ENCODE measurements at regions not wholly inside any gene's neighbourhood (a gene's known extent, or its start where the extent isn't known, plus 50 kb on each side); places are given as distances from the start of the nearest gene placed in this dataset.

GRCh38 chr1:75984781-75985180, 52.6 kb upstream of the ASB17 start:
- intact Hi-C loops (cut with micrococcal nuclease), result no loop called here
- Mint-ChIP-seq H3K27me3 (no peaks in the 10 kb centered on the region), H3K4me3 (no peak overlapping the region), H3K4me1 (no peaks in the 10 kb centered on the region), H3K9me3 (no peaks in the 10 kb centered on the region), H3K36me3 (ENCODE audit: low read depth) (no peaks in the 10 kb centered on the region), H3K27ac (no peak overlapping the region)
- DNase-seq, result no peak

- DNase-seq, result no peak
- H3K27ac Mint-ChIP-seq, result no peak overlapping the region
- H3K36me3 Mint-ChIP-seq (ENCODE audit: low read depth), result no peaks in the 10 kb centered on the region
- no peaks in the 10 kb centered on the region for H3K27me3 Mint-ChIP-seq
- no peaks in the 10 kb centered on the region for H3K9me3 Mint-ChIP-seq
- intact Hi-C loops (cut with micrococcal nuclease), result no loop called here
- no peak overlapping the region for H3K4me3 Mint-ChIP-seq
- no peaks in the 10 kb centered on the region for H3K4me1 Mint-ChIP-seq
Measured at GRCh38 chr1:75985827-75986226, 53.6 kb upstream of the ASB17 start.

GRCh38 chr1:75986478-75986877, 54.3 kb upstream of the ASB17 start:
- H3K9me3 Mint-ChIP-seq, result no peaks in the 10 kb centered on the region
- H3K27me3 Mint-ChIP-seq, result no peaks in the 10 kb centered on the region
- no peak for DNase-seq
- H3K27ac Mint-ChIP-seq, result no peak overlapping the region
- H3K36me3 Mint-ChIP-seq (ENCODE audit: low read depth), result no peaks in the 10 kb centered on the region
- intact Hi-C loops (cut with micrococcal nuclease), result no loop called here
- no peak overlapping the region for H3K4me3 Mint-ChIP-seq
- no peaks in the 10 kb centered on the region for H3K4me1 Mint-ChIP-seq

GRCh38 chr1:75989121-75989520, 56.9 kb upstream of the ASB17 start:
- H3K4me3 Mint-ChIP-seq, result no peak overlapping the region
- peaks cover 2% of the 10 kb centered on the region for H3K27me3 Mint-ChIP-seq
- no peaks in the 10 kb centered on the region for H3K36me3 Mint-ChIP-seq (ENCODE audit: low read depth)
- intact Hi-C loops (cut with micrococcal nuclease), result no loop called here
- H3K27ac Mint-ChIP-seq, result no peak overlapping the region
- no peaks in the 10 kb centered on the region for H3K9me3 Mint-ChIP-seq
- no peaks in the 10 kb centered on the region for H3K4me1 Mint-ChIP-seq
- DNase-seq, result no peak

- no peak for DNase-seq
- intact Hi-C loops (cut with micrococcal nuclease), result loop anchor here (10.0 kb wide), 2 partner anchors 84 to 154 kb away; partner anchors contain the start of gene ST6GALNAC3
- Mint-ChIP-seq H3K36me3 (ENCODE audit: low read depth) (no peaks in the 10 kb centered on the region), H3K27ac (no peak overlapping the region), H3K4me1 (no peaks in the 10 kb centered on the region), H3K27me3 (peaks cover 2% of the 10 kb centered on the region), H3K4me3 (no peak overlapping the region), H3K9me3 (no peaks in the 10 kb centered on the region)
Measured at GRCh38 chr1:75990686-75991085, 58.5 kb upstream of the ASB17 start.

GRCh38 chr1:75991497-75992114, 59.4 kb upstream of the ASB17 start:
- peak; percentile 86 for DNase-seq
- Mint-ChIP-seq H3K27me3 (peaks cover 2% of the 10 kb centered on the region), H3K4me1 (no peaks in the 10 kb centered on the region), H3K4me3 (no peak overlapping the region), H3K9me3 (no peaks in the 10 kb centered on the region), H3K36me3 (ENCODE audit: low read depth) (no peaks in the 10 kb centered on the region), H3K27ac (no peak overlapping the region)
- intact Hi-C loops (cut with micrococcal nuclease), result loop anchor here (10.0 kb wide), 2 partner anchors 83 to 153 kb away; partner anchors contain the start of gene ST6GALNAC3

- intact Hi-C loops (cut with micrococcal nuclease), result loop anchor here (10.0 kb wide), 2 partner anchors 82 to 152 kb away; partner anchors contain the start of gene ST6GALNAC3
- no peak overlapping the region for H3K27ac Mint-ChIP-seq
Measured at GRCh38 chr1:75992312-75992711, 60.1 kb upstream of the ASB17 start.

GRCh38 chr1:75993661-75994060, 61.5 kb upstream of the ASB17 start:
- H3K4me1 Mint-ChIP-seq, result no peaks in the 10 kb centered on the region
- DNase-seq, result no peak
- intact Hi-C loops (cut with micrococcal nuclease), result loop anchor here (10.0 kb wide), 2 partner anchors 81 to 151 kb away; partner anchors contain the start of gene ST6GALNAC3
- H3K27ac Mint-ChIP-seq, result no peak overlapping the region
- H3K27me3 Mint-ChIP-seq, result peaks cover 2% of the 10 kb centered on the region
- peaks cover under 1% of the 10 kb centered on the region for H3K9me3 Mint-ChIP-seq
- no peaks in the 10 kb centered on the region for H3K36me3 Mint-ChIP-seq (ENCODE audit: low read depth)
- H3K4me3 Mint-ChIP-seq, result no peak overlapping the region

More at GRCh38 chr1:75992312-75992711, 60.1 kb upstream of the ASB17 start:
- DNase-seq, result no peak
- Mint-ChIP-seq H3K9me3 (no peaks in the 10 kb centered on the region), H3K27me3 (peaks cover 2% of the 10 kb centered on the region), H3K36me3 (ENCODE audit: low read depth) (no peaks in the 10 kb centered on the region), H3K4me3 (no peak overlapping the region), H3K4me1 (no peaks in the 10 kb centered on the region)

- intact Hi-C loops (cut with micrococcal nuclease), result loop anchor here (10.0 kb wide), 2 partner anchors 79 to 149 kb away; partner anchors contain the start of gene ST6GALNAC3
- Mint-ChIP-seq H3K27me3 (peaks cover 2% of the 10 kb centered on the region), H3K27ac (no peak overlapping the region), H3K36me3 (ENCODE audit: low read depth) (no peaks in the 10 kb centered on the region), H3K9me3 (peaks cover 11% of the 10 kb centered on the region), H3K4me3 (no peak overlapping the region), H3K4me1 (no peaks in the 10 kb centered on the region)
- no peak for DNase-seq
Measured at GRCh38 chr1:75996196-75996595, 64.0 kb upstream of the ASB17 start.

GRCh38 chr1:75999034-75999433, 66.8 kb upstream of the ASB17 start:
- no peak overlapping the region for H3K4me3 Mint-ChIP-seq
- no peaks in the 10 kb centered on the region for H3K27me3 Mint-ChIP-seq
- H3K36me3 Mint-ChIP-seq (ENCODE audit: low read depth), result no peaks in the 10 kb centered on the region
- no peaks in the 10 kb centered on the region for H3K4me1 Mint-ChIP-seq
- intact Hi-C loops (cut with micrococcal nuclease), result loop anchor here (10.0 kb wide), 2 partner anchors 76 to 146 kb away; partner anchors contain the start of gene ST6GALNAC3
- H3K9me3 Mint-ChIP-seq, result peaks cover 11% of the 10 kb centered on the region
- H3K27ac Mint-ChIP-seq, result no peak overlapping the region
- no peak for DNase-seq

- peaks cover 8% of the 10 kb centered on the region for H3K9me3 Mint-ChIP-seq
- no peak overlapping the region for H3K4me3 Mint-ChIP-seq
- no peaks in the 10 kb centered on the region for H3K36me3 Mint-ChIP-seq (ENCODE audit: low read depth)
- H3K27me3 Mint-ChIP-seq, result no peaks in the 10 kb centered on the region
- DNase-seq, result no peak
- no peaks in the 10 kb centered on the region for H3K4me1 Mint-ChIP-seq
- H3K27ac Mint-ChIP-seq, result no peak overlapping the region
- intact Hi-C loops (cut with micrococcal nuclease), result no loop called here
Measured at GRCh38 chr1:76003946-76004345, 70.6 kb upstream of the ST6GALNAC3 start.

- Mint-ChIP-seq H3K27ac (no peak overlapping the region), H3K27me3 (no peaks in the 10 kb centered on the region), H3K4me3 (no peak overlapping the region), H3K36me3 (ENCODE audit: low read depth) (no peaks in the 10 kb centered on the region), H3K4me1 (no peaks in the 10 kb centered on the region), H3K9me3 (no peaks in the 10 kb centered on the region)
- intact Hi-C loops (cut with micrococcal nuclease), result loop anchor here (5.0 kb wide), 1 partner anchor 542 kb away; no protein-coding TSS in a partner anchor
- DNase-seq, result no peak
Measured at GRCh38 chr1:76005765-76006164, 68.8 kb upstream of the ST6GALNAC3 start.

- H3K27ac Mint-ChIP-seq, result no peak overlapping the region
- no peaks in the 10 kb centered on the region for H3K36me3 Mint-ChIP-seq (ENCODE audit: low read depth)
- intact Hi-C loops (cut with micrococcal nuclease), result loop anchor here (5.0 kb wide), 1 partner anchor 541 kb away; no protein-coding TSS in a partner anchor
- H3K4me3 Mint-ChIP-seq, result no peak overlapping the region
- H3K27me3 Mint-ChIP-seq, result no peaks in the 10 kb centered on the region
- H3K4me1 Mint-ChIP-seq, result no peaks in the 10 kb centered on the region
- no peaks in the 10 kb centered on the region for H3K9me3 Mint-ChIP-seq
- DNase-seq, result no peak
Measured at GRCh38 chr1:76006234-76006633, 68.3 kb upstream of the ST6GALNAC3 start.

GRCh38 chr1:76010802-76011201, 63.7 kb upstream of the ST6GALNAC3 start:
- Mint-ChIP-seq H3K27ac (no peak overlapping the region), H3K4me1 (no peaks in the 10 kb centered on the region)
- intact Hi-C loops (cut with micrococcal nuclease), result no loop called here

More at GRCh38 chr1:76010802-76011201, 63.7 kb upstream of the ST6GALNAC3 start:
- no peaks in the 10 kb centered on the region for H3K27me3 Mint-ChIP-seq
- H3K4me3 Mint-ChIP-seq, result no peak overlapping the region
- no peak for DNase-seq
- H3K9me3 Mint-ChIP-seq, result no peaks in the 10 kb centered on the region
- no peaks in the 10 kb centered on the region for H3K36me3 Mint-ChIP-seq (ENCODE audit: low read depth)

Data from activated CD4-positive, alpha-beta T cell treated with anti-CD3 and anti-CD28 coated beads, Interleukin-2, amount 10 ng/mL, durations not matched to agents 24 days and 14 days (primary cell).